Endothelial cell of umbilical vein (primary cell): ENCODE measurements at regions not wholly inside any gene's neighbourhood (a gene's known extent, or its start where the extent isn't known, plus 50 kb on each side); places are given as distances from the start of the nearest gene placed in this dataset.

Experiments used
- BruUV-seq: library from RNA; stranded (reverse); fragments of 400-500 nt; replicated peaks from 2 replicates; lab custom pipeline; 2021; lab: Mats Ljungman, UMichigan
- CTCF ChIA-PET: fragments of 300-600, 350-600 bp; sonication (Branson Sonifier 250); formaldehyde crosslinking; loops from one replicate; lab custom pipeline; 2021; ENCODE audit warnings: antibody characterized with exemption, inconsistent platforms; lab: Charles Lee
- POLR2A ChIA-PET: fragments of 300-600, 350-600 bp; sonication (Branson Sonifier 250); formaldehyde crosslinking; loops from one replicate; lab custom pipeline; 2021; ENCODE audit warnings: antibody characterized with exemption, inconsistent platforms; lab: Charles Lee
- DNase-seq: peaks from one replicate; pipeline ENCODE4 v3.0.0-alpha.2; 2011; ENCODE audit warnings: low read depth, low spot score
- FAIRE-seq: peaks from 2 replicates; lab custom pipeline; 2011; peaks lifted over from hg19 to GRCh38; lab: Jason Lieb, UNC
- H2AFZ ChIP-seq: 2 replicates; pipeline ENCODE4 v1.6.0; 2012; ENCODE audit warnings: low read depth, low read length, control low read depth, inconsistent platforms
- H3K27ac ChIP-seq: 2 replicates; pipeline ENCODE4 v1.5.1; 2011; ENCODE audit warnings: low read depth, mild to moderate bottlenecking, control low read depth, low read length, moderate library complexity; ENCODE audit not compliant: insufficient read depth
- H3K27me3 ChIP-seq, 2 experiments: 2 replicates each; pipeline versions ENCODE4 v1.6.0 to v1.6.1; 2011; ENCODE audit warnings: low read length in 2 of 2, mixed read lengths in 1 of 2; ENCODE audit not compliant: control insufficient read depth in 2 of 2, insufficient read depth in 2 of 2
- H3K36me3 ChIP-seq, 2 experiments: 2 replicates in 1 of 2; 3 replicates in 1 of 2; pipeline ENCODE4 v1.5.1; 2011; ENCODE audit warnings: low read length in 2 of 2, mild to moderate bottlenecking in 1 of 2, moderate library complexity in 1 of 2; ENCODE audit not compliant: control insufficient read depth in 2 of 2, insufficient read depth in 2 of 2; ENCODE audit errors: extremely low read depth in 1 of 2
- H3K4me1 ChIP-seq: 3 replicates; pipeline ENCODE4 v1.5.1; 2011; ENCODE audit warnings: mild to moderate bottlenecking, low read length; ENCODE audit not compliant: control insufficient read depth, insufficient read depth; ENCODE audit errors: extremely low read depth
- H3K4me2 ChIP-seq: 2 replicates; pipeline ENCODE4 v1.6.1; 2011; ENCODE audit warnings: low read length, control low read depth, mixed read lengths; ENCODE audit not compliant: insufficient read depth
- H3K4me3 ChIP-seq, 3 experiments: fragments of 200-600 bp in 1 of 3; sonication (generic), shearing (Covaris generic) in 1 of 3; replicated peaks in 1 of 3; 2 replicates each; pipeline ENCODE4 v1.5.1; 2011 to 2016; ENCODE audit warnings: control low read depth in 3 of 3, low read length in 3 of 3, mild to moderate bottlenecking in 2 of 3, inconsistent platforms in 1 of 3, low read depth in 1 of 3, moderate library complexity in 1 of 3; ENCODE audit not compliant: insufficient read depth in 1 of 3
- H3K79me2 ChIP-seq: 2 replicates; pipeline ENCODE4 v1.6.0; 2012; ENCODE audit warnings: low read length, inconsistent platforms; ENCODE audit not compliant: control insufficient read depth, insufficient read depth
- H3K9ac ChIP-seq: replicated peaks from 2 replicates; pipeline ENCODE3; 2011; ENCODE audit warnings: low read length, control low read depth; ENCODE audit not compliant: insufficient read depth; ENCODE audit errors: extremely low read depth
- H3K9me1 ChIP-seq: replicated peaks from 3 replicates; pipeline ENCODE4 v1.6.0; 2011; ENCODE audit warnings: mild to moderate bottlenecking, low read length; ENCODE audit not compliant: control insufficient read depth, insufficient read depth; ENCODE audit errors: extremely low read depth
- H3K9me3 ChIP-seq: replicated peaks from 2 replicates; pipeline ENCODE4 v1.5.1; 2012; ENCODE audit warnings: low read length, inconsistent platforms; ENCODE audit not compliant: control insufficient read depth, insufficient read depth
- H4K20me1 ChIP-seq: replicated peaks from 2 replicates; pipeline ENCODE3; 2011; ENCODE audit warnings: mild to moderate bottlenecking, low read length; ENCODE audit not compliant: control insufficient read depth, insufficient read depth; ENCODE audit errors: extremely low read depth
- CTCF ChIP-seq, 2 donors: IDR thresholded peaks; 1 replicate in 1 of 2; 2 replicates in 1 of 2; pipeline ENCODE4 v1.5.1; 2011; ENCODE audit warnings: low read length in 2 of 2, mild to moderate bottlenecking in 2 of 2, moderate library complexity in 2 of 2, control low read depth in 1 of 2, inconsistent platforms in 1 of 2, low read depth in 1 of 2; ENCODE audit not compliant: insufficient read depth in 1 of 2; ENCODE audit errors: extremely low read depth in 1 of 2
- EZH2 ChIP-seq: IDR thresholded peaks from 2 replicates; pipeline ENCODE4 v1.6.1; 2012; ENCODE audit warnings: borderline replicate concordance, low read depth, mild to moderate bottlenecking, moderate library complexity, low read length, inconsistent platforms; ENCODE audit not compliant: severe bottlenecking
- FOS ChIP-seq: IDR thresholded peaks from 2 replicates; pipeline ENCODE4 v1.6.1; 2011; ENCODE audit warnings: mild to moderate bottlenecking, low read length, moderate library complexity, borderline replicate concordance; ENCODE audit not compliant: insufficient read depth
- GATA2 ChIP-seq: IDR thresholded peaks from 2 replicates; pipeline ENCODE4 v1.7.0; 2011; ENCODE audit warnings: low read depth, mild to moderate bottlenecking, moderate library complexity, mixed read lengths, low read length; ENCODE audit not compliant: insufficient read length, insufficient read depth
- JUN ChIP-seq: IDR thresholded peaks from 2 replicates; pipeline ENCODE4 v1.6.1; 2011; ENCODE audit warnings: borderline replicate concordance, low read depth; ENCODE audit not compliant: insufficient read length, insufficient read depth
- MAX ChIP-seq: IDR thresholded peaks from 2 replicates; pipeline ENCODE4 v1.6.1; 2011; ENCODE audit not compliant: insufficient read depth, insufficient read length
- MYC ChIP-seq: IDR thresholded peaks from one replicate; pipeline ENCODE4 v1.6.1; 2011; ENCODE audit warnings: mild to moderate bottlenecking, low read depth, low read length
- POLR2A ChIP-seq: IDR thresholded peaks from 2 replicates; pipeline ENCODE4 v1.6.1; 2012; ENCODE audit warnings: low read depth, mild to moderate bottlenecking, control low read depth, low read length
- POLR2AphosphoS5 ChIP-seq: IDR thresholded peaks from 2 replicates; pipeline ENCODE4 v1.6.1; 2012; ENCODE audit warnings: low read depth, mild to moderate bottlenecking, control low read depth, low read length, moderate library complexity; ENCODE audit not compliant: insufficient read depth
- dilution Hi-C: fragments of 300-500 bp; cut with MboI; formaldehyde crosslinking; loops from one replicate; pipeline ENCODE4 v1.15.0; 2019; ENCODE audit warnings: low sequenced_read_pairs; ENCODE audit not compliant: extremely low pct_ligation_motif_present
- intact Hi-C: fragments of 100-400 bp; cut with micrococcal nuclease; formaldehyde crosslinking; loops from one replicate; pipeline ENCODE4 v1.10.0; 2022

- no peaks in the 10 kb centered on the region for H3K9me3 ChIP-seq
- no peaks in the 10 kb centered on the region for H3K9me1 ChIP-seq
- H3K4me1 ChIP-seq: no peaks in the 10 kb centered on the region
- H3K27me3 ChIP-seq: no peaks in the 10 kb centered on the region
- ChIA-PET CTCF (no interaction called here), POLR2A (no interaction called here)
- H3K4me3 ChIP-seq: no peak overlapping the region
- no peak overlapping the region for H2AFZ ChIP-seq
- no peaks in the 10 kb centered on the region for H3K36me3 ChIP-seq
- no peak for TF ChIP-seq EZH2
- TF ChIP-seq POLR2AphosphoS5: no peak
- no peak for TF ChIP-seq FOS
- no peak for TF ChIP-seq JUN
- TF ChIP-seq MAX: no peak
- no peak for TF ChIP-seq POLR2A
- no peak for TF ChIP-seq MYC
- no peak for TF ChIP-seq GATA2
- no peak for TF ChIP-seq CTCF (IDR thresholded peaks at IDR 0.05; ENCODE audit: extremely low read depth in 1 of 2, insufficient read depth in 1 of 2, low read depth in 1 of 2, low read length in 2 of 2)
- H3K27ac ChIP-seq: no peak overlapping the region
- no peaks in the 10 kb centered on the region for H3K79me2 ChIP-seq
- FAIRE-seq (no peak), DNase-seq (no peak)
- BruUV-seq: no TSS peak
- dilution Hi-C loops (no loop called here), intact Hi-C loops (no loop called here)
- no peak overlapping the region for H3K4me2 ChIP-seq
- H3K9ac ChIP-seq: no peak overlapping the region
- H4K20me1 ChIP-seq: no peaks in the 10 kb centered on the region
Observed at GRCh38 chr18:60027397-60027796, 127.6 kb downstream of the PMAIP1 start.
